CD4-positive, CD25-positive, alpha-beta regulatory T cell (primary cell): ENCODE measurements at regions not wholly inside any gene's neighbourhood (a gene's known extent, or its start where the extent isn't known, plus 50 kb on each side); places are given as distances from the start of the nearest gene placed in this dataset.

ENCODE experiments used
- ATAC-seq, 2 donors: fragments of 150-1000 bp; cut with Tn5 transposase; one replicate each; pipeline ENCODE4 v1.10.0; 2021; ENCODE audit warnings: low read depth in 2 of 2, moderate number of reproducible peaks in 2 of 2, moderate library complexity in 1 of 2
- DNase-seq, 3 donors: peaks; one replicate each; pipeline versions ENCODE4 v3.0.0 to v3.0.0-alpha.2; 2012 to 2022; ENCODE audit warnings: mixed read lengths in 1 of 3
- H3K27ac ChIP-seq: one replicate; pipeline ENCODE4 v1.7.0; 2013; ENCODE audit warnings: mild to moderate bottlenecking, low read length; ENCODE audit not compliant: insufficient read depth, poor library complexity, severe bottlenecking
- H3K27me3 ChIP-seq: one replicate; pipeline ENCODE4 v1.7.0; 2013; ENCODE audit warnings: low read length; ENCODE audit not compliant: control insufficient read depth, insufficient read depth
- H3K36me3 ChIP-seq: one replicate; pipeline ENCODE4 v1.7.0; 2013; ENCODE audit warnings: mild to moderate bottlenecking, low read length, moderate library complexity; ENCODE audit not compliant: control insufficient read depth, insufficient read depth
- H3K4me1 ChIP-seq: 2 replicates; pipeline ENCODE4 v1.7.0; 2013; ENCODE audit warnings: mild to moderate bottlenecking, low read length; ENCODE audit not compliant: insufficient read depth, control insufficient read depth, poor library complexity, severe bottlenecking
- H3K4me3 ChIP-seq: one replicate; pipeline ENCODE4 v1.7.0; 2013; ENCODE audit warnings: low read depth, mild to moderate bottlenecking, low read length, moderate library complexity
- H3K9me3 ChIP-seq, 2 experiments: 1 replicate in 1 of 2; 2 replicates in 1 of 2; pipeline ENCODE4 v1.7.0; 2013; ENCODE audit warnings: low read length in 2 of 2, mild to moderate bottlenecking in 1 of 2, moderate library complexity in 1 of 2; ENCODE audit not compliant: control insufficient read depth in 2 of 2
- H3K27ac Mint-ChIP-seq, 3 donors: one replicate each; pipeline ENCODE4 v1.8.0; 2020 to 2022; ENCODE audit warnings: mild to moderate bottlenecking in 3 of 3, mixed read lengths in 3 of 3, moderate library complexity in 2 of 3
- H3K27me3 Mint-ChIP-seq: one replicate; pipeline ENCODE4 v1.8.0; 2022; ENCODE audit warnings: mild to moderate bottlenecking, mixed read lengths
- H3K36me3 Mint-ChIP-seq: one replicate; pipeline ENCODE4 v1.8.0; 2020; ENCODE audit warnings: mixed read lengths
- H3K4me1 Mint-ChIP-seq, 4 donors: one replicate each; pipeline ENCODE4 v1.8.0; 2020 to 2022; ENCODE audit warnings: mixed read lengths in 4 of 4, mild to moderate bottlenecking in 1 of 4
- H3K4me3 Mint-ChIP-seq, 4 donors: one replicate each; pipeline ENCODE4 v1.8.0; 2020 to 2022; ENCODE audit warnings: mild to moderate bottlenecking in 4 of 4, mixed read lengths in 4 of 4, moderate library complexity in 3 of 4
- H3K9me3 Mint-ChIP-seq, 7 donors: one replicate each; pipeline ENCODE4 v1.8.0; 2020 to 2022; ENCODE audit warnings: mixed read lengths in 7 of 7, mild to moderate bottlenecking in 3 of 7, moderate library complexity in 2 of 7

GRCh38 chr13:71156550-71156949, 710.5 kb downstream of the DACH1 start:
- H3K27ac ChIP-seq: no peak overlapping the region
- no peak overlapping the region for H3K27ac Mint-ChIP-seq
- no peaks in the 10 kb centered on the region for H3K36me3 Mint-ChIP-seq
- H3K4me1 Mint-ChIP-seq: no peaks in the 10 kb centered on the region
- H3K4me3 ChIP-seq: no peak overlapping the region
- no peaks in the 10 kb centered on the region for H3K9me3 ChIP-seq
- H3K4me3 Mint-ChIP-seq: no peak overlapping the region
- no peaks in the 10 kb centered on the region for H3K27me3 ChIP-seq
- H3K9me3 Mint-ChIP-seq: peaks cover 0 to 20% (median 6%) of the 10 kb centered on the region in 7 donors
- DNase-seq: no peak
- no peaks in the 10 kb centered on the region for H3K4me1 ChIP-seq
- no peaks in the 10 kb centered on the region for H3K36me3 ChIP-seq
- no peak for ATAC-seq
- no peaks in the 10 kb centered on the region for H3K27me3 Mint-ChIP-seq

GRCh38 chr13:71149498-71150363, 717.3 kb downstream of the DACH1 start:
- H3K36me3 Mint-ChIP-seq: no peaks in the 10 kb centered on the region
- no peaks in the 10 kb centered on the region for H3K4me1 Mint-ChIP-seq
- Histone ChIP-seq H3K9me3 (no peaks in the 10 kb centered on the region), H3K27ac (no peak overlapping the region), H3K36me3 (no peaks in the 10 kb centered on the region), H3K4me1 (no peaks in the 10 kb centered on the region), H3K4me3 (no peak overlapping the region), H3K27me3 (no peaks in the 10 kb centered on the region)
- H3K27me3 Mint-ChIP-seq: no peaks in the 10 kb centered on the region
- no peak overlapping the region for H3K27ac Mint-ChIP-seq
- peaks cover 0 to 17% (median 0%) of the 10 kb centered on the region in 7 donors for H3K9me3 Mint-ChIP-seq
- DNase-seq (no peak), ATAC-seq (no peak)
- H3K4me3 Mint-ChIP-seq: no peak overlapping the region

GRCh38 chr13:71149046-71149445, 718.0 kb downstream of the DACH1 start:
- H3K9me3 ChIP-seq: no peaks in the 10 kb centered on the region
- ATAC-seq (no peak), DNase-seq (no peak)
- no peaks in the 10 kb centered on the region for H3K27me3 Mint-ChIP-seq
- H3K4me1 Mint-ChIP-seq: no peaks in the 10 kb centered on the region
- H3K4me3 ChIP-seq: no peak overlapping the region
- no peak overlapping the region for H3K4me3 Mint-ChIP-seq
- H3K36me3 ChIP-seq: no peaks in the 10 kb centered on the region
- no peak overlapping the region for H3K27ac ChIP-seq
- H3K27ac Mint-ChIP-seq: no peak overlapping the region
- peaks cover 0 to 14% (median 0%) of the 10 kb centered on the region in 7 donors for H3K9me3 Mint-ChIP-seq
- H3K4me1 ChIP-seq: no peaks in the 10 kb centered on the region
- no peaks in the 10 kb centered on the region for H3K36me3 Mint-ChIP-seq
- no peaks in the 10 kb centered on the region for H3K27me3 ChIP-seq

GRCh38 chr13:71148396-71148795, 718.6 kb downstream of the DACH1 start:
- no peaks in the 10 kb centered on the region for H3K36me3 ChIP-seq
- Mint-ChIP-seq H3K4me1 (no peaks in the 10 kb centered on the region), H3K27me3 (no peaks in the 10 kb centered on the region), H3K36me3 (no peaks in the 10 kb centered on the region), H3K27ac (no peak overlapping the region), H3K9me3 (peaks cover 0 to 10% (median 0%) of the 10 kb centered on the region in 7 donors), H3K4me3 (no peak overlapping the region)
- H3K4me3 ChIP-seq: no peak overlapping the region
- no peak for DNase-seq
- no peak for ATAC-seq
- no peak overlapping the region for H3K27ac ChIP-seq
- H3K4me1 ChIP-seq: no peaks in the 10 kb centered on the region
- H3K27me3 ChIP-seq: no peaks in the 10 kb centered on the region
- no peaks in the 10 kb centered on the region for H3K9me3 ChIP-seq

GRCh38 chr13:71144883-71145282, 722.1 kb downstream of the DACH1 start:
- Mint-ChIP-seq H3K4me3 (no peak overlapping the region), H3K27me3 (no peaks in the 10 kb centered on the region), H3K36me3 (no peaks in the 10 kb centered on the region), H3K27ac (no peak overlapping the region), H3K9me3 (peaks cover 0 to 14% (median 1%) of the 10 kb centered on the region in 7 donors), H3K4me1 (no peaks in the 10 kb centered on the region)
- H3K27me3 ChIP-seq: no peaks in the 10 kb centered on the region
- no peaks in the 10 kb centered on the region for H3K4me1 ChIP-seq
- H3K4me3 ChIP-seq: no peak overlapping the region
- no peaks in the 10 kb centered on the region for H3K9me3 ChIP-seq
- no peaks in the 10 kb centered on the region for H3K36me3 ChIP-seq
- no peak for DNase-seq
- H3K27ac ChIP-seq: no peak overlapping the region
- no peak for ATAC-seq

- Mint-ChIP-seq H3K9me3 (peaks cover 0 to 5% (median 4%) of the 10 kb centered on the region in 7 donors), H3K36me3 (no peaks in the 10 kb centered on the region), H3K4me1 (no peaks in the 10 kb centered on the region), H3K27ac (no peak overlapping the region), H3K27me3 (no peaks in the 10 kb centered on the region), H3K4me3 (no peak overlapping the region)
- H3K4me3 ChIP-seq: no peak overlapping the region
- H3K27me3 ChIP-seq: no peaks in the 10 kb centered on the region
- no peaks in the 10 kb centered on the region for H3K4me1 ChIP-seq
- H3K27ac ChIP-seq: no peak overlapping the region
- ATAC-seq (no peak), DNase-seq (no peak)
- no peaks in the 10 kb centered on the region for H3K9me3 ChIP-seq
- no peaks in the 10 kb centered on the region for H3K36me3 ChIP-seq
These were observed 729.9 kb downstream of the DACH1 start for GRCh38 chr13:71137101-71137500.

- H3K27me3 Mint-ChIP-seq: no peaks in the 10 kb centered on the region
- no peak overlapping the region for H3K4me3 ChIP-seq
- no peak for DNase-seq
These were observed 742.8 kb downstream of the DACH1 start for GRCh38 chr13:71124230-71124629.

GRCh38 chr13:71118779-71119364, 748.1 kb downstream of the DACH1 start:
- no peak for DNase-seq
- H3K4me3 ChIP-seq: no peak overlapping the region
- Mint-ChIP-seq H3K4me3 (no peak overlapping the region), H3K36me3 (no peaks in the 10 kb centered on the region), H3K4me1 (no peaks in the 10 kb centered on the region), H3K27me3 (no peaks in the 10 kb centered on the region), H3K27ac (no peak overlapping the region), H3K9me3 (peaks cover 0 to 16% (median 2%) of the 10 kb centered on the region in 7 donors)
- no peaks in the 10 kb centered on the region for H3K4me1 ChIP-seq
- no peak overlapping the region for H3K27ac ChIP-seq
- no peaks in the 10 kb centered on the region for H3K27me3 ChIP-seq
- H3K36me3 ChIP-seq: no peaks in the 10 kb centered on the region
- no peak for ATAC-seq
- H3K9me3 ChIP-seq: no peaks in the 10 kb centered on the region

More at GRCh38 chr13:71124230-71124629, 742.8 kb downstream of the DACH1 start:
- no peaks in the 10 kb centered on the region for H3K4me1 ChIP-seq
- no peaks in the 10 kb centered on the region for H3K4me1 Mint-ChIP-seq
- H3K27ac ChIP-seq: no peak overlapping the region
- H3K4me3 Mint-ChIP-seq: no peak overlapping the region
- H3K9me3 ChIP-seq: no peaks in the 10 kb centered on the region
- H3K27me3 ChIP-seq: no peaks in the 10 kb centered on the region
- H3K36me3 ChIP-seq: no peaks in the 10 kb centered on the region
- H3K9me3 Mint-ChIP-seq: peaks cover 2 to 16% (median 5%) of the 10 kb centered on the region in 7 donors
- no peaks in the 10 kb centered on the region for H3K36me3 Mint-ChIP-seq
- H3K27ac Mint-ChIP-seq: no peak overlapping the region
- no peak for ATAC-seq
